DOHH2 (cell line): ENCODE measurements at regions not wholly inside any gene's neighbourhood (a gene's known extent, or its start where the extent isn't known, plus 50 kb on each side); places are given as distances from the start of the nearest gene placed in this dataset.

Experiments used
- H3F3A ChIP-seq: fragments of 200-600 bp; sonication (generic), shearing (Covaris generic); 2 replicates; pipeline ENCODE4 v1.6.0; 2016; ENCODE audit warnings: antibody characterized with exemption, mild to moderate bottlenecking; ENCODE audit not compliant: control insufficient read depth, insufficient read depth
- H3K27ac ChIP-seq: fragments of 200-600 bp; sonication (generic); 2 replicates; pipeline ENCODE4 v1.5.1; 2014; ENCODE audit warnings: low read depth, mild to moderate bottlenecking, low read length, moderate library complexity
- H3K27me3 ChIP-seq: fragments of 200-600 bp; sonication (generic); 2 replicates; pipeline ENCODE4 v1.6.1; 2014; ENCODE audit warnings: mild to moderate bottlenecking, low read length, mixed read lengths; ENCODE audit not compliant: control insufficient read depth
- H3K36me3 ChIP-seq: fragments of 200-600 bp; sonication (generic); 2 replicates; pipeline ENCODE4 v1.6.1; 2014; ENCODE audit warnings: mild to moderate bottlenecking, low read length, moderate library complexity, mixed read lengths; ENCODE audit not compliant: control insufficient read depth
- H3K4me1 ChIP-seq: fragments of 200-600 bp; sonication (generic); 2 replicates; pipeline ENCODE4 v1.6.1; 2014; ENCODE audit warnings: mild to moderate bottlenecking, low read length, mixed read lengths; ENCODE audit not compliant: control insufficient read depth
- H3K4me2 ChIP-seq: fragments of 200-600 bp; sonication (generic); 2 replicates; pipeline ENCODE4 v1.6.0; 2014; ENCODE audit warnings: mild to moderate bottlenecking, low read length, moderate library complexity
- H3K4me3 ChIP-seq: fragments of 200-600 bp; sonication (generic); 2 replicates; pipeline ENCODE4 v1.5.1; 2014; ENCODE audit warnings: mild to moderate bottlenecking, low read length, mixed read lengths
- H3K79me2 ChIP-seq: fragments of 200-600 bp; sonication (generic); 2 replicates; pipeline ENCODE4 v1.6.1; 2014; ENCODE audit warnings: mild to moderate bottlenecking, low read length, mixed read lengths; ENCODE audit not compliant: control insufficient read depth
- H3K9me2 ChIP-seq: fragments of 200-600 bp; sonication (generic); replicated peaks from 2 replicates; pipeline ENCODE4 v1.6.1; 2014; ENCODE audit warnings: mild to moderate bottlenecking, low read length, mixed read lengths; ENCODE audit not compliant: control insufficient read depth
- H3K9me3 ChIP-seq: fragments of 200-600 bp; sonication (generic); 2 replicates; pipeline ENCODE4 v1.6.1; 2014; ENCODE audit warnings: antibody characterized with exemption, low read length, mixed read lengths; ENCODE audit not compliant: control insufficient read depth, insufficient read depth
- H4K20me1 ChIP-seq: fragments of 200-600 bp; sonication (generic); 2 replicates; pipeline ENCODE4 v1.6.0; 2014; ENCODE audit warnings: low read depth, mild to moderate bottlenecking, antibody characterized with exemption, low read length, moderate library complexity; ENCODE audit not compliant: control insufficient read depth, insufficient read depth
- CTCF ChIP-seq: fragments of 200-600 bp; sonication (generic); IDR thresholded peaks from one replicate; pipeline ENCODE4 v1.5.1; 2014; ENCODE audit warnings: antibody characterized with exemption, mild to moderate bottlenecking, low read depth, low read length; ENCODE audit not compliant: poor library complexity, severe bottlenecking
- EZH2phosphoT487 ChIP-seq: fragments of 200-600 bp; sonication (generic); IDR thresholded peaks from 2 replicates; pipeline ENCODE4 v1.6.1; 2017; ENCODE audit warnings: borderline replicate concordance, mild to moderate bottlenecking, antibody characterized with exemption, low read length, moderate library complexity, mixed read lengths

- Histone ChIP-seq H3K4me3 (no peak overlapping the region), H3K27ac (no peak overlapping the region), H3K79me2 (no peaks in the 10 kb centered on the region), H3K27me3 (no peaks in the 10 kb centered on the region), H3K4me2 (no peak overlapping the region), H3K9me2 (no peaks in the 10 kb centered on the region), H4K20me1 (no peaks in the 10 kb centered on the region), H3K9me3 (no peaks in the 10 kb centered on the region), H3K36me3 (no peaks in the 10 kb centered on the region), H3F3A (no peaks in the 10 kb centered on the region), H3K4me1 (no peaks in the 10 kb centered on the region)
- no peak for TF ChIP-seq EZH2phosphoT487
- no peak for TF ChIP-seq CTCF
Measured at GRCh38 chr13:20326809-20327208, 94.7 kb upstream of the GJB6 start.

- Histone ChIP-seq H3F3A (no peaks in the 10 kb centered on the region), H3K9me2 (no peaks in the 10 kb centered on the region), H3K36me3 (no peaks in the 10 kb centered on the region), H3K79me2 (no peaks in the 10 kb centered on the region), H3K27me3 (no peaks in the 10 kb centered on the region), H3K4me3 (no peak overlapping the region), H4K20me1 (no peaks in the 10 kb centered on the region), H3K4me1 (no peaks in the 10 kb centered on the region), H3K27ac (no peak overlapping the region), H3K4me2 (no peak overlapping the region), H3K9me3 (no peaks in the 10 kb centered on the region)
- TF ChIP-seq EZH2phosphoT487 (no peak), CTCF (no peak)
Measured at GRCh38 chr13:20326276-20326675, 94.2 kb upstream of the GJB6 start.

GRCh38 chr13:20320885-20321284 lies 88.8 kb upstream of the GJB6 start:
- TF ChIP-seq CTCF (no peak), EZH2phosphoT487 (no peak)
- Histone ChIP-seq H3K4me3 (no peak overlapping the region), H3K27me3 (no peaks in the 10 kb centered on the region), H3K4me1 (no peaks in the 10 kb centered on the region), H3K27ac (no peak overlapping the region), H3K36me3 (no peaks in the 10 kb centered on the region), H3F3A (no peaks in the 10 kb centered on the region), H4K20me1 (no peaks in the 10 kb centered on the region), H3K79me2 (no peaks in the 10 kb centered on the region), H3K4me2 (no peak overlapping the region), H3K9me2 (no peaks in the 10 kb centered on the region), H3K9me3 (no peaks in the 10 kb centered on the region)

- Histone ChIP-seq H3K27me3 (no peaks in the 10 kb centered on the region), H3K9me3 (no peaks in the 10 kb centered on the region), H4K20me1 (no peaks in the 10 kb centered on the region), H3K36me3 (no peaks in the 10 kb centered on the region), H3K4me2 (no peak overlapping the region), H3K4me1 (no peaks in the 10 kb centered on the region), H3K79me2 (no peaks in the 10 kb centered on the region), H3K27ac (no peak overlapping the region), H3F3A (no peaks in the 10 kb centered on the region), H3K9me2 (no peaks in the 10 kb centered on the region), H3K4me3 (no peak overlapping the region)
- TF ChIP-seq CTCF, result no peak
Measured at GRCh38 chr13:20313896-20314295, 81.8 kb upstream of the GJB6 start.
